ENCODE measurements at regions not wholly inside any gene's neighbourhood (a gene's known extent, or its start where the extent isn't known, plus 50 kb on each side); places are given as distances from the start of the nearest gene placed in this dataset.

DNA sequence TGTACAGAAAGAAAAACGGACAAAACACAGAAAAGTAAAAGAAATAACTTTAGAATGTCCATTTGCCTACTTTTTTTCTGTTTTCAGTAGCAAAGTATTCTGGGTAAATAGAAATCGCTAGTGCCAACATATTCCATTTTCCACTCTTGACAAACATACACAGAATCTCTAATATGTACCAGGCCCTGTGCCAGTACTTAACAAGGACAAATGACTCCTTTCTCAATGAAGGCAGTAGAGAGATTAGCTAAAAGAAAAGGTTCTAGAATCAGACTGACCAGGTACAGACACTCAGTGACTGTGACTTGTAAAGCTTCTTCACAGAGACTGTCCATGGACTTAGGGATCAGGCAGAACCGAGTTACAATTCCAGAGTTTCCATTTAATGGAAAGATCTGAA lies 165.8 kb upstream of the STAC start:
- intact Hi-C loops (cut with DNase I; ENCODE audit: low total_unique reads) = no loop called here

GRCh38 chr3:36215241-36215640 lies 165.1 kb upstream of the STAC start:
- WGBS, 5 donors = 19 to 46% (median 32%) methylated on average over 1 of the region's 1 CpG
- no peak for DNase-seq
- no peaks in the 10 kb centered on the region for H3K4me1 ChIP-seq
- TF ChIP-seq POLR2A (IDR thresholded peaks at IDR 0.05) (no peak), POLR2AphosphoS5 (IDR thresholded peaks at IDR 0.05) (no peak)
- TF ChIP-seq, protein P1, sequence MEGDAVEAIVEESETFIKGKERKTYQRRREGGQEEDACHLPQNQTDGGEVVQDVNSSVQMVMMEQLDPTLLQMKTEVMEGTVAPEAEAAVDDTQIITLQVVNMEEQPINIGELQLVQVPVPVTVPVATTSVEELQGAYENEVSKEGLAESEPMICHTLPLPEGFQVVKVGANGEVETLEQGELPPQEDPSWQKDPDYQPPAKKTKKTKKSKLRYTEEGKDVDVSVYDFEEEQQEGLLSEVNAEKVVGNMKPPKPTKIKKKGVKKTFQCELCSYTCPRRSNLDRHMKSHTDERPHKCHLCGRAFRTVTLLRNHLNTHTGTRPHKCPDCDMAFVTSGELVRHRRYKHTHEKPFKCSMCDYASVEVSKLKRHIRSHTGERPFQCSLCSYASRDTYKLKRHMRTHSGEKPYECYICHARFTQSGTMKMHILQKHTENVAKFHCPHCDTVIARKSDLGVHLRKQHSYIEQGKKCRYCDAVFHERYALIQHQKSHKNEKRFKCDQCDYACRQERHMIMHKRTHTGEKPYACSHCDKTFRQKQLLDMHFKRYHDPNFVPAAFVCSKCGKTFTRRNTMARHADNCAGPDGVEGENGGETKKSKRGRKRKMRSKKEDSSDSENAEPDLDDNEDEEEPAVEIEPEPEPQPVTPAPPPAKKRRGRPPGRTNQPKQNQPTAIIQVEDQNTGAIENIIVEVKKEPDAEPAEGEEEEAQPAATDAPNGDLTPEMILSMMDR (IDR thresholded peaks at IDR 0.05 in 8 of 11, conservative IDR thresholded peaks at IDR 0.05 in 3 of 11) = no peak
- intact Hi-C loops (cut with DNase I; ENCODE audit: low total_unique reads) = no loop called here
- H3K4me3 ChIP-seq = no peak overlapping the region
- no peak overlapping the region for H3K27ac ChIP-seq
- H3K9me3 ChIP-seq = peaks cover 0 to 5% (median 0%) of the 10 kb centered on the region in 8 donors
- no peaks in the 10 kb centered on the region for H3K36me3 ChIP-seq
- no peaks in the 10 kb centered on the region for H3K27me3 ChIP-seq (replicated peaks in 1 of 7)

More for the DNA sequence above, 165.8 kb upstream of the STAC start:
- Histone ChIP-seq H3K4me3 (no peak overlapping the region), H3K27me3 (replicated peaks in 1 of 7) (no peaks in the 10 kb centered on the region), H3K9me3 (peaks cover 0 to 5% (median 0%) of the 10 kb centered on the region in 8 donors), H3K4me1 (no peaks in the 10 kb centered on the region), H3K36me3 (no peaks in the 10 kb centered on the region), H3K27ac (no peak overlapping the region)
- 77 to 92% (median 79%) methylated on average over 3 of the region's 3 CpGs for WGBS, 5 donors
- no peak for DNase-seq
- no peak for TF ChIP-seq POLR2A (IDR thresholded peaks at IDR 0.05)
- TF ChIP-seq, protein P1 (IDR thresholded peaks at IDR 0.05 in 8 of 11, conservative IDR thresholded peaks at IDR 0.05 in 3 of 11) = no peak
- no peak for TF ChIP-seq POLR2AphosphoS5 (IDR thresholded peaks at IDR 0.05)

GRCh38 chr3:36219398-36219797 lies 160.9 kb upstream of the STAC start:
- DNase-seq = no peak
- 91 to 100% (median 93%) methylated on average over 1 of the region's 1 CpG for WGBS, 5 donors

DNA sequence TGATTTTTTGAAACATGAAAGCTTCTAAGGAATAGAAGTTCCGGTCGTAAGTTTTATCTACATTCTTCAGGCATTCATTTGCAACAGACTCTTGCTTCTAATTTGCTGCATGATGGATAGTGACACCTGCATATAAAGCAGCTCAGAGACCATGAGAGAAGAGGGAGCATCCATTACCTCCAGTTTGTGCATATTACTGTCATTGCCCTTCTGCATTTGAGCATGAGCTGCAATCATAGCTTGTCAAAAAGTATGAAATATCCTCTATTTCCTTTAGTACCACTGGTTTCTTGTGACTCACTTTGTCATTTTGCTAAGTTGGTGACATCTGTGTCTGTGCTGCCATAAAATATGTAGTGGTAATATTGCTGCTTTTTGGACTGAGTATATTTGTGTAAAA lies 160.1 kb upstream of the STAC start:
- H3K9me3 ChIP-seq = peaks cover 0 to 5% (median 0%) of the 10 kb centered on the region in 8 donors
- H3K27ac ChIP-seq = no peak overlapping the region
- H3K36me3 ChIP-seq = no peaks in the 10 kb centered on the region
- 92 to 99% (median 95%) methylated on average over 2 of the region's 2 CpGs for WGBS, 5 donors
- no peaks in the 10 kb centered on the region for H3K4me1 ChIP-seq
- TF ChIP-seq POLR2A (IDR thresholded peaks at IDR 0.05) (no peak), POLR2AphosphoS5 (IDR thresholded peaks at IDR 0.05) (no peak)
- TF ChIP-seq, protein P1 (IDR thresholded peaks at IDR 0.05 in 8 of 11, conservative IDR thresholded peaks at IDR 0.05 in 3 of 11) = no peak
- DNase-seq = no peak
- H3K4me3 ChIP-seq = no peak overlapping the region
- intact Hi-C loops (cut with DNase I; ENCODE audit: low total_unique reads) = no loop called here
- H3K27me3 ChIP-seq (replicated peaks in 1 of 7) = no peaks in the 10 kb centered on the region

More at GRCh38 chr3:36219398-36219797, 160.9 kb upstream of the STAC start:
- no peaks in the 10 kb centered on the region for H3K27me3 ChIP-seq (replicated peaks in 1 of 7)
- intact Hi-C loops (cut with DNase I; ENCODE audit: low total_unique reads) = no loop called here
- no peak overlapping the region for H3K4me3 ChIP-seq
- H3K27ac ChIP-seq = no peak overlapping the region
- no peaks in the 10 kb centered on the region for H3K36me3 ChIP-seq
- H3K9me3 ChIP-seq = peaks cover 0 to 5% (median 0%) of the 10 kb centered on the region in 8 donors
- TF ChIP-seq POLR2AphosphoS5 (IDR thresholded peaks at IDR 0.05) = no peak
- TF ChIP-seq, protein P1 (IDR thresholded peaks at IDR 0.05 in 8 of 11, conservative IDR thresholded peaks at IDR 0.05 in 3 of 11) = no peak
- no peak for TF ChIP-seq POLR2A (IDR thresholded peaks at IDR 0.05)
- H3K4me1 ChIP-seq = no peaks in the 10 kb centered on the region
